ENCODE measurements at regions not wholly inside any gene's neighbourhood (a gene's known extent, or its start where the extent isn't known, plus 50 kb on each side); places are given as distances from the start of the nearest gene placed in this dataset.

DNA sequence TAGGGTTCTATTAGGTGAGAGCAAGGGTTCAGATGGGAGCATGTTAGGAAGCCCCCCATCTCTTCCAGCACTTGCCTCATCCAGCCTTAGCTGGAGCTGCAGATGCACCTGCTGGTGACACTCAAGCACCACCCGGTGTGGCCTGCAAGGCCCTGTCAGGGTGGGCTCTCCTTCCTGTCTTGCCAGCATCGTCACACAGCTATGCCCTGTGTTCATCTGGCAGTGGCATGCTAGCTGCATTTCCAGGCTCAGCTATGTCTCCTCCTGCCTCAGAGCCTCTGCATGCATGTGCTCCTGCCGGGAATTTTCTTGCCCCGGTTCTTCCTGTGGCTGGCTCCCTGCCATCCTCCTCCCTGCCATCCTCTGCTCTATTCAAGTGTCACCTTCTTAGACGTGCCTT lies 129.7 kb upstream of the KLF6 start:
- no peak for TF ChIP-seq EZH2 (IDR thresholded peaks at IDR 0.05; ENCODE audit: borderline replicate concordance)
- TF ChIP-seq CTCF (IDR thresholded peaks at IDR 0.05; ENCODE audit: poor library complexity) = no peak
